ENCODE measurements at regions not wholly inside any gene's neighbourhood (a gene's known extent, or its start where the extent isn't known, plus 50 kb on each side); places are given as distances from the start of the nearest gene placed in this dataset.

GRCh38 chr5:156121234-156121633 is 205.7 kb upstream of the SGCD start:
- no peaks in the 10 kb centered on the region for H3K27me3 ChIP-seq (replicated peaks)

GRCh38 chr5:156121882-156122281 is 205.1 kb upstream of the SGCD start:
- no peak overlapping the region for H3K4me3 ChIP-seq (ENCODE audit: low read depth, low read length)

More at GRCh38 chr5:156121234-156121633, 205.7 kb upstream of the SGCD start:
- H3K36me3 ChIP-seq (replicated peaks), result no peaks in the 10 kb centered on the region
- H3K4me3 ChIP-seq (ENCODE audit: low read depth, low read length), result no peak overlapping the region
- in situ Hi-C loops (cut with HindIII; ENCODE audit: low pct_ligation_motif_present, low sequenced_read_pairs), result no loop called here
- no peak for DNase-seq
- no peak overlapping the region for H3K27ac ChIP-seq
- no peak for TF ChIP-seq CTCF (IDR thresholded peaks at IDR 0.05; ENCODE audit: low read depth, low read length, missing control alignments)

GRCh38 chr5:156124708-156125107 is 202.3 kb upstream of the SGCD start:
- Histone ChIP-seq H3K27me3 (replicated peaks) (no peaks in the 10 kb centered on the region), H3K27ac (no peak overlapping the region), H3K36me3 (replicated peaks) (no peaks in the 10 kb centered on the region), H3K4me3 (ENCODE audit: low read depth, low read length) (no peak overlapping the region)
- TF ChIP-seq CTCF (IDR thresholded peaks at IDR 0.05; ENCODE audit: low read depth, low read length, missing control alignments), result no peak
- in situ Hi-C loops (cut with HindIII; ENCODE audit: low pct_ligation_motif_present, low sequenced_read_pairs), result no loop called here
- DNase-seq, result no peak

More at GRCh38 chr5:156121882-156122281, 205.1 kb upstream of the SGCD start:
- TF ChIP-seq CTCF (IDR thresholded peaks at IDR 0.05; ENCODE audit: low read depth, low read length, missing control alignments), result no peak
- no peaks in the 10 kb centered on the region for H3K36me3 ChIP-seq (replicated peaks)
- DNase-seq, result no peak
- no peak overlapping the region for H3K27ac ChIP-seq
- H3K27me3 ChIP-seq (replicated peaks), result no peaks in the 10 kb centered on the region
- in situ Hi-C loops (cut with HindIII; ENCODE audit: low pct_ligation_motif_present, low sequenced_read_pairs), result no loop called here

- in situ Hi-C loops (cut with HindIII; ENCODE audit: low pct_ligation_motif_present, low sequenced_read_pairs), result no loop called here
- no peak for DNase-seq
- no peak for TF ChIP-seq CTCF (IDR thresholded peaks at IDR 0.05; ENCODE audit: low read depth, low read length, missing control alignments)
- Histone ChIP-seq H3K27me3 (replicated peaks) (no peaks in the 10 kb centered on the region), H3K4me3 (ENCODE audit: low read depth, low read length) (no peak overlapping the region), H3K27ac (no peak overlapping the region), H3K36me3 (replicated peaks) (no peaks in the 10 kb centered on the region)
Observed at GRCh38 chr5:156125118-156125517, 201.8 kb upstream of the SGCD start.

DNA sequence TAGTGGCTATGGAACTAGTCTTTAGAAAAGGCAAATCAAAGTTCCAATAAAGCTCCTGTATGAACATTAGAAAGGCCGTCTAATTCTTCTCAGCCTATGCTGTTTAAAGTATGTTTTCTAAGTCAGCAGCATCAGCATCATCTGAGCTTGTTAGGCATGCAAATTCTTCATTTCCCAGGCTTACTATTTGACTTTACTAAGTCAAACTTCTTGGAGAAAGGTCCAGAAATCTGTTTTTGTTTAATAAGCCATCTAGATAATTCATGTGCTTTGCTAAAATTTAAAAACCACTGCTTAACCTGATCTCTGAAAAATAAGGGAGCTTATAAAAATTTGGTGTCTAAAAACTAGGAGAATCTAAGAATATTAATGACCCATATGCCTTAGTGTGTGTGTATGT is 200.2 kb upstream of the SGCD start:
- H3K27me3 ChIP-seq (replicated peaks), result no peaks in the 10 kb centered on the region
- no peak for DNase-seq
- in situ Hi-C loops (cut with HindIII; ENCODE audit: low pct_ligation_motif_present, low sequenced_read_pairs), result no loop called here
- no peak overlapping the region for H3K4me3 ChIP-seq (ENCODE audit: low read depth, low read length)
- no peaks in the 10 kb centered on the region for H3K36me3 ChIP-seq (replicated peaks)
- H3K27ac ChIP-seq, result no peak overlapping the region
- no peak for TF ChIP-seq CTCF (IDR thresholded peaks at IDR 0.05; ENCODE audit: low read depth, low read length, missing control alignments)

DNA sequence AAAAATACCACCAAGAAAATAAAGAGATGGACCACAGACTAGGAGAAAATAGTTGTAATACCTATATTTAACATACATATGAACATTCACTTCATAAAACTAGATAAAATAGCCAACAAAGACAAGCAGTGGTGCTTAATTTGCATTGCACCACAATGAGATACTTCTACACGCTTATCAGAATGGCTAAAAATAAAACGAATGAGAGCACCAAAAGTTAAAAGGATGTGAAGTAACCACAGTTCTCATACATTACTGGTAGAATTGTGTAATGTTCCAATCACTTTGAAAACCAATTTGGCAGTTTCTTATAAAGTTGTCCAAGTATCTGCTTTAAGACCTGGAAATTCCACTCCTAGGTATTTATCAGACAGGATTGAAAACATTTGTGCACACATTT is 198.9 kb upstream of the SGCD start:
- Histone ChIP-seq H3K27ac (no peak overlapping the region), H3K36me3 (replicated peaks) (no peaks in the 10 kb centered on the region), H3K27me3 (replicated peaks) (no peaks in the 10 kb centered on the region), H3K4me3 (ENCODE audit: low read depth, low read length) (no peak overlapping the region)
- in situ Hi-C loops (cut with HindIII; ENCODE audit: low pct_ligation_motif_present, low sequenced_read_pairs), result no loop called here
- no peak for DNase-seq
- TF ChIP-seq CTCF (IDR thresholded peaks at IDR 0.05; ENCODE audit: low read depth, low read length, missing control alignments), result no peak
